Colonic mucosa (tissue), 4 donors: ENCODE measurements at regions not wholly inside any gene's neighbourhood (a gene's known extent, or its start where the extent isn't known, plus 50 kb on each side); places are given as distances from the start of the nearest gene placed in this dataset.

Experiments
- DNase-seq: peaks from one replicate; pipeline ENCODE4 v3.0.0-alpha.2; 2020
- H3K27ac ChIP-seq: fragments of 200-600 bp; one replicate; pipeline ENCODE4 v1.8.0; 2021
- H3K27me3 ChIP-seq: fragments of 200-600 bp; one replicate; pipeline ENCODE4 v1.8.0; 2021
- H3K36me3 ChIP-seq: fragments of 200-600 bp; one replicate; pipeline ENCODE4 v1.8.0; 2021
- H3K4me1 ChIP-seq: fragments of 200-600 bp; one replicate; pipeline ENCODE4 v1.8.0; 2021; ENCODE audit warnings: mild to moderate bottlenecking
- H3K4me3 ChIP-seq: fragments of 200-600 bp; one replicate; pipeline ENCODE4 v1.8.0; 2021
- H3K9ac ChIP-seq, 2 donors: one replicate each; pipeline ENCODE4 v1.7.0; 2013; ENCODE audit warnings: control low read depth in 2 of 2, low read depth in 2 of 2, low read length in 2 of 2
- H3K9me3 ChIP-seq: fragments of 200-600 bp; one replicate; pipeline ENCODE4 v1.8.0; 2021
- intact Hi-C: fragments of 100-400 bp; cut with DNase I; formaldehyde crosslinking; loops from one replicate; pipeline ENCODE4 v1.14.1; 2022
- TF ChIP-seq, protein P1 (sequence below): fragments of 200-600 bp; IDR thresholded peaks from one replicate; pipeline ENCODE4 v1.8.0; 2022; ENCODE audit warnings: antibody characterized with exemption, mild to moderate bottlenecking
- donor health status: healthy.
- donor health status: DM: no; HTN: no; CAD: no.
- donor health status: DM: no; HTN: no; CAD: no.

DNA sequence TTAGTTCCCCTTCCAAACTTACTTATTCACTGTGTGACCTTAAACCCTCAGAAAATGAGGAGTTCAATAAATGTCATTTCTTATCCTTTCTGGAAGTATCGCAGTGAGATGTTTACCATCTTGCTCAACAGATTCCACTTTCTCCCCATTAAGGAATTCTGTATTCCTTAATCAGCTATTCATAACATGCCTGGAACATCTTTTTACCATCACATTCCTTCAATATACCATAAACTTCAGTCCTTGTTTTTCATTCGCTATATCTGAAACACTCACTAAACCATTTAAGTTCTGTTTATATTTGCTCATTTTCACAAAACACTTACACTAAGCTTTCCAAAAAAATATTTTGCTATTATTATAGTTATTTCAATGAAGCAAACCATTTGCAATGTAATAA lies 1158.6 kb downstream of the CDH12 start:
- H3K4me3 ChIP-seq = no peak overlapping the region
- DNase-seq = no peak
- intact Hi-C loops = no loop called here
- TF ChIP-seq, protein P1, sequence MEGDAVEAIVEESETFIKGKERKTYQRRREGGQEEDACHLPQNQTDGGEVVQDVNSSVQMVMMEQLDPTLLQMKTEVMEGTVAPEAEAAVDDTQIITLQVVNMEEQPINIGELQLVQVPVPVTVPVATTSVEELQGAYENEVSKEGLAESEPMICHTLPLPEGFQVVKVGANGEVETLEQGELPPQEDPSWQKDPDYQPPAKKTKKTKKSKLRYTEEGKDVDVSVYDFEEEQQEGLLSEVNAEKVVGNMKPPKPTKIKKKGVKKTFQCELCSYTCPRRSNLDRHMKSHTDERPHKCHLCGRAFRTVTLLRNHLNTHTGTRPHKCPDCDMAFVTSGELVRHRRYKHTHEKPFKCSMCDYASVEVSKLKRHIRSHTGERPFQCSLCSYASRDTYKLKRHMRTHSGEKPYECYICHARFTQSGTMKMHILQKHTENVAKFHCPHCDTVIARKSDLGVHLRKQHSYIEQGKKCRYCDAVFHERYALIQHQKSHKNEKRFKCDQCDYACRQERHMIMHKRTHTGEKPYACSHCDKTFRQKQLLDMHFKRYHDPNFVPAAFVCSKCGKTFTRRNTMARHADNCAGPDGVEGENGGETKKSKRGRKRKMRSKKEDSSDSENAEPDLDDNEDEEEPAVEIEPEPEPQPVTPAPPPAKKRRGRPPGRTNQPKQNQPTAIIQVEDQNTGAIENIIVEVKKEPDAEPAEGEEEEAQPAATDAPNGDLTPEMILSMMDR = no peak
- no peaks in the 10 kb centered on the region for H3K9me3 ChIP-seq
- H3K9ac ChIP-seq = no peak overlapping the region
- no peaks in the 10 kb centered on the region for H3K36me3 ChIP-seq
- H3K4me1 ChIP-seq = no peaks in the 10 kb centered on the region
- no peak overlapping the region for H3K27ac ChIP-seq
- no peaks in the 10 kb centered on the region for H3K27me3 ChIP-seq

DNA sequence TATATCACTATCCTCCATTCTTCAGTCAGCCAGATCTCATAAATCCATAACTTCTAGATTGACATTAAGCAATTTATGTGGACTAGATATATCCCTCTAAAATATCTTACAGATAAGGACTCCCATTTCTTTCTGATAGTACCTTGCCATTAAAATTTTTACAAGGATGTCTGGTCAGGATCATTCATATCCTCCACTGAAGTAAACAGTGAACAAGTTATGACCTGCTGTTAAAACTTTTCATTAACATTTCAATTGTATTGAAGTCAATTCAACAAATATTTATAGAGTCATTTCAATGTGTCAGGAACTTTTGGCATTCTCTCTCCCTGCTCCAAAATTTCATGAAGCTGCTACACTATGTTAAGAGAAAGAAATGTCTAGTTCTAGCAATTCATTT lies 1159.6 kb downstream of the CDH12 start:
- H3K9me3 ChIP-seq = no peaks in the 10 kb centered on the region
- DNase-seq = no peak
- H3K27ac ChIP-seq = no peak overlapping the region
- H3K9ac ChIP-seq = no peak overlapping the region
- intact Hi-C loops = no loop called here
- H3K36me3 ChIP-seq = no peaks in the 10 kb centered on the region
- no peaks in the 10 kb centered on the region for H3K27me3 ChIP-seq
- TF ChIP-seq, protein P1 = no peak
- no peak overlapping the region for H3K4me3 ChIP-seq
- H3K4me1 ChIP-seq = no peaks in the 10 kb centered on the region

DNA sequence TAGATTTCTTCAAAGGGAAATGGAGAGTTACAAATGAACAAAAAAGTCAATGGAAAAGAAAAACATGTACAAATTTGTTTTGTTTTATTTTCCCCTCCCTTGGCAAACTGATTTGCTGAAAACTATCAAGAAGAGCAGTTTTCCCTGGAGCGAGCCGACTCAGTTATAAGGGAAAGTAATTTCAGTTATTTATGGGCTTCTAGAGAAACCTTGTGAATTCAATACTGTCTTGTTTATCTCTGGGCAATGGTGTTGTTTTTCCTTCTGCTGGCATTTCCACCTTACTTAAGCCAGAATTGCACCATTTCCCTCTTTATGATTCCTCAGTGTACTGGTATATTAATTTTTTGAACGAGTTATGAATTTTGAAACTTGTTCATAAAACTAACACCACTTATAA lies 1163.6 kb downstream of the CDH12 start:
- Histone ChIP-seq H3K9ac (no peak overlapping the region), H3K4me3 (no peak overlapping the region), H3K4me1 (no peaks in the 10 kb centered on the region), H3K27me3 (no peaks in the 10 kb centered on the region), H3K36me3 (no peaks in the 10 kb centered on the region), H3K9me3 (no peaks in the 10 kb centered on the region), H3K27ac (no peak overlapping the region)
- DNase-seq = no peak
- TF ChIP-seq, protein P1 = no peak
- intact Hi-C loops = no loop called here

DNA sequence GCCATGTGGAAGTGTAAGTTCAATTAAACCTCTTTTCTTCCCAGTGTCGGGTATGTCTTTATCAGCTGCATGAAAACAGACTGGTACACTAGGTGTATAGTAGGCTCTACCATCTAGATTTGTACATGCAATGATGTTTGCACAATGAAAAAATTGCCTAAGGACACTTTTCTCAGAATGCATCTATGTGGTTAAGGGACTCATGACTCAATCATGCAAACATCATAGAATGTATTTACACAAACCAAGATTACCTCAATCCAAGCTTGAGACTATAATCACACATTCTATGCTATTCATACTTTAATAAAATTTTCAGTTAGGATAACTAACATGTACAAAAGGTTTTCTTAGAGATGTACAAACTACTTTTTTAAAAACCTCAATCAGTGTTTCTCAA lies 1164.5 kb downstream of the CDH12 start:
- Histone ChIP-seq H3K9me3 (no peaks in the 10 kb centered on the region), H3K9ac (no peak overlapping the region), H3K27me3 (no peaks in the 10 kb centered on the region), H3K36me3 (no peaks in the 10 kb centered on the region), H3K4me1 (no peaks in the 10 kb centered on the region), H3K27ac (no peak overlapping the region), H3K4me3 (no peak overlapping the region)
- DNase-seq = no peak
- TF ChIP-seq, protein P1 = no peak
- intact Hi-C loops = no loop called here

DNA sequence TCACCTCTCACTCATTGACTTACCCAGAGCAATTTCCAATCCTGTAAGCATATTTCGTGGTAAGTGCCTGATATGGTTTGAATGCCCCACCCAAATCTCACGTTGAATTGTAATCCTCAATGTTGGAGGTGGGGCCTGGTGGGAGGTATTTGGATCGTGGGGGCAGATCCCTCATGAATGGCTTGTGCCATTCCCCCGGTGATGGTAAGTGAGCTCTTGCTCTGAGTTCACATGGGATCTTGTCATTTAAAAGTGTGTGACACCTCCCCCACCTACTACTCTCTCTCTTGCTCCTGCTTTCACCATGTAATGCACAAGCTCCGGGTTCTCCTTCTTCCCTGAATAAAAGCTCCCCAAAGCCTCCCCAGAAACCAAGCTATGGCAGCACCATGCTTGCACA lies 1165.5 kb downstream of the CDH12 start:
- no peak for DNase-seq
- no peak overlapping the region for H3K27ac ChIP-seq
- H3K4me3 ChIP-seq = no peak overlapping the region
- no peak overlapping the region for H3K9ac ChIP-seq
- no peaks in the 10 kb centered on the region for H3K9me3 ChIP-seq
- H3K36me3 ChIP-seq = no peaks in the 10 kb centered on the region
- TF ChIP-seq, protein P1 = no peak
- H3K4me1 ChIP-seq = no peaks in the 10 kb centered on the region
- H3K27me3 ChIP-seq = no peaks in the 10 kb centered on the region
- intact Hi-C loops = no loop called here

DNA sequence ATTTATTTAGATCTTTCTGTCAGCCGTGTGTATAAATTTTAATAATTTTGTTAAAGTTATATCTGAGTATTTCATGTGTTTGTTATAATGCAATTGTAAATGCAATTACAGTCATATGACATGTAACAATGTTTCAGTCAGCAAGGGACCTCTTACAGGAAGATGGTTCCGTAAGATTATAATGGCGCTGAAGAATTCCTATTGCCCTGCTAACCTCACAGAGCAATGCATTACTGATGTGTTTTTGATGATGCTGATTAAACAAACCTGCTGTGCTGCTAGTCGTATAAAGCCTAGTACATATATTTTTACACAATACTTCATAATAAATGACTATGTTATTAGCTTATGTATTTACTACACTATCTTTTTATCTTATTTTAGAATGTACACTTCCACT lies 1166.4 kb downstream of the CDH12 start:
- TF ChIP-seq, protein P1 = no peak
- H3K9me3 ChIP-seq = no peaks in the 10 kb centered on the region
- DNase-seq = no peak
- no peaks in the 10 kb centered on the region for H3K4me1 ChIP-seq
- H3K9ac ChIP-seq = no peak overlapping the region
- intact Hi-C loops = no loop called here
- no peaks in the 10 kb centered on the region for H3K27me3 ChIP-seq
- H3K4me3 ChIP-seq = no peak overlapping the region
- H3K36me3 ChIP-seq = no peaks in the 10 kb centered on the region
- H3K27ac ChIP-seq = no peak overlapping the region
